Omental fat pad (tissue), 3 donors: ENCODE measurements at regions not wholly inside any gene's neighbourhood (a gene's known extent, or its start where the extent isn't known, plus 50 kb on each side); places are given as distances from the start of the nearest gene placed in this dataset.

ENCODE experiments used
- ATAC-seq: fragments of 150-250 bp; one replicate; pipeline ENCODE4 v1.9.1; 2016; ENCODE audit warnings: mild to moderate bottlenecking, moderate library complexity; ENCODE audit not compliant: low FRiP score
- DNase-seq: peaks from one replicate; pipeline ENCODE4 v3.0.0-alpha.2; 2019; ENCODE audit warnings: low spot score
- CTCF ChIP-seq, 3 donors: fragments of 450-650 bp; IDR thresholded peaks; one replicate each; pipeline ENCODE4 v1.5.1; 2016 to 2017; ENCODE audit warnings: antibody characterized with exemption in 3 of 3, mild to moderate bottlenecking in 3 of 3, moderate library complexity in 2 of 3

- ATAC-seq (no peak), DNase-seq (no peak)
- no peak for TF ChIP-seq CTCF (IDR thresholded peaks at IDR 0.05)
These were observed 155.3 kb upstream of the MAFB start for GRCh38 chr20:40844332-40844731.

- DNase-seq: no peak
- no peak for ATAC-seq
- TF ChIP-seq CTCF (IDR thresholded peaks at IDR 0.05): no peak
These were observed 159.1 kb upstream of the MAFB start for GRCh38 chr20:40848096-40848495.

- no peak for ATAC-seq
- DNase-seq: no peak
- no peak for TF ChIP-seq CTCF (IDR thresholded peaks at IDR 0.05)
These were observed 159.5 kb upstream of the MAFB start for GRCh38 chr20:40848526-40848925.

- DNase-seq (no peak), ATAC-seq (no peak)
- no peak for TF ChIP-seq CTCF (IDR thresholded peaks at IDR 0.05)
These were observed 160.4 kb upstream of the MAFB start for GRCh38 chr20:40849456-40849855.

- no peak for TF ChIP-seq CTCF (IDR thresholded peaks at IDR 0.05)
- ATAC-seq (no peak), DNase-seq (no peak)
These were observed 162.0 kb upstream of the MAFB start for GRCh38 chr20:40851051-40851450.

- no peak for ATAC-seq
- TF ChIP-seq CTCF (IDR thresholded peaks at IDR 0.05): no peak
These were observed 166.2 kb upstream of the MAFB start for GRCh38 chr20:40855269-40855668.

GRCh38 chr20:40856653-40857052, 167.6 kb upstream of the MAFB start:
- no peak for TF ChIP-seq CTCF (IDR thresholded peaks at IDR 0.05)
- DNase-seq: no peak
- no peak for ATAC-seq

More at GRCh38 chr20:40855269-40855668, 166.2 kb upstream of the MAFB start:
- no peak for DNase-seq
